H1 (cell line): ENCODE measurements at regions not wholly inside any gene's neighbourhood (a gene's known extent, or its start where the extent isn't known, plus 50 kb on each side); places are given as distances from the start of the nearest gene placed in this dataset.

Experiments used
- NRF1 ChIP-seq: IDR thresholded peaks from 2 replicates; pipeline ENCODE4 v1.6.1; 2011; ENCODE audit warnings: mild to moderate bottlenecking, low read depth, low read length, improper control_type of control experiment
- POLR2AphosphoS5 ChIP-seq: IDR thresholded peaks from 2 replicates; pipeline ENCODE4 v1.6.1; 2011; ENCODE audit warnings: low read depth, low read length

GRCh38 chr18:53586923-53587322, 637.5 kb downstream of the MBD2 start (continued):
- TF ChIP-seq POLR2AphosphoS5 (no peak), NRF1 (no peak)
- TF ChIP-seq, all 59 proteins: peak for 0
